ENCODE measurements at regions not wholly inside any gene's neighbourhood (a gene's known extent, or its start where the extent isn't known, plus 50 kb on each side); places are given as distances from the start of the nearest gene placed in this dataset.

DNA sequence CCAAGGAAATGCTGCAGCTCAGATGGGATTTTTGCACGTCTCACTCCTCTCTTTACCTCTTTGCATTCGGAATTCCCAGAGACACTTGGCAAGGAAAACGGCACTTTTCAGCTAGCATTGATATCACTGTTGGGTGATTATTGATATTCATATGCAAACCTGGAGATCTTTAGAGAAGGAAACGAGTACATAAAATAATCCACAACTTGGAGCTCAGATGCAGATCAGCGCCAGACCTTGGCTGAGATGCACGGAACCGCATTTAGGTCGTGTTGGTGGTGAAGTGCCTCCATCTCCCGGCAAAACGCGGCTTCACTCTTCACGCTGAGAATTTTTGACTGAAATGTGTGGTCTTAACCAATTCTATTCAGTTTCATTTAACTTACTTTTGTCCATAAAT is 77.2 kb upstream of the ARHGEF7 start:
- no peak for DNase-seq

- DNase-seq, result no peak
Measured at GRCh38 chr13:111036665-111037064, 78.4 kb upstream of the ARHGEF7 start.

- DNase-seq, result no peak
Measured at GRCh38 chr13:111035861-111036260, 79.2 kb upstream of the ARHGEF7 start.

DNA sequence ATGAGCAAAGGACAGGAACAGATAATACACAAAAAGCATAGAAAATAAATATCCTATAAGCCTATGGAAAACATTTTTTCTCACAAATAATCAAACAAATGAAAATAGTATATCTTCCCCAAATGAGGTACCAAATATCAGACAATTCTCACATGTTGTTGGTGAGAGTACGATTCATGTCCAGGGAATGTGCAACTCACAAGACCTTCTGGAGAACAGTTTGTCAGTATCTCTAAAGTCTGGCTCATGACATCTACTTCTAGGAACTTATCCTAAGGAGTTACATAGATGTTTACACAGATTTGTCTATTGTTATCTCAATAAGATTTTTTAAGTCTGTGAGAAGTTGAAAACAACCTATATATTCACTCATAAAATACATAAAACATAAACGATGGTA is 80.3 kb upstream of the ARHGEF7 start:
- no peak for DNase-seq

GRCh38 chr13:111033172-111034130 is 81.7 kb upstream of the ARHGEF7 start:
- DNase-seq, result no peak

GRCh38 chr13:111031531-111031961 is 83.6 kb upstream of the ARHGEF7 start:
- DNase-seq, result no peak

- DNase-seq, result no peak
Measured at GRCh38 chr13:111029957-111030609, 85.0 kb upstream of the ARHGEF7 start.

DNA sequence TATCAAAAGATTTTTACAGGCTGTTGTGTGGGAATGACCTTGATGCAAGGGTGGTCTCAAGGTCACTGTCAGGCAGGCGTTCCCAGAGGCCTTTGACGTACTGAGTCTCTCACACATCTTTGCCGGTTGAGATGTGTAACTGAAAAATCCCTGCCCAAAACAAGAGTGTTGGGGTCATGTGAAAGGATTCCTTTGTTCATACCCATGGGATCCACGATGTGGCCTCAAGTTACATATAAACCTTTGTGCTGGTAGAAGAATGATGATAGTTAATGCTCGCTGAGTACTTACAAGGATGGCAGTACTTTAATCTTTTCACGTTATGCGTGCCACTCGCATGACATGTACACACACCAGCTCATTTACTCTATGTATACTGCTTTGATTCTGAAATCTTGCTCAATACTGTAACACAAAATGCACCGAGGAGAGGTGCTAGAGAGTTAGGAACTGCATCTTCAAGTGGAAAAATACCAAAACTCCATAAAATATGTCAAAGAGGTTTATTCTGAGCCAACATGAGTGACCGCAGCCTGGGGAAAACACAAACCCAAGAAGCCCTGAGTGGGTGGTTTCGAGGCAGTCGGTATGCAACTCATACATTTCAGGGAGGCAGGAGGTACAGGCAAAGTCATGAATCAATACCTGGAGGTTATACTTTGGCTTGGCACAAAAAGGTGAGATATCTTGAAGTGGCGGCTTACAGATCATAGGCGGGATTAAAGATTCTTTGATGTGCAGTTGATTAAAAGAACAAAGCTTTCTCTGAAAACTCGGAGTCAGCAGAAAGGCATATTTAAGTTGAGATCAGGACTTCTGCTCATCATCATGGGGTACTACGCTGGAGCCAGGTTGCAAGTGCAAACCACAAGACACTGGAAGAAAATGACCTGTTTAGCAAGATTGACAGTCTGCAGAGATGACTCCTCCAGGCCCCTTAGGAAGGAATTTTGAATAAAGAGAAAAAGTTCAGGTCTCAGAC is 87.4 kb upstream of the ARHGEF7 start:
- DNase-seq, result peak; percentile 72

DNA sequence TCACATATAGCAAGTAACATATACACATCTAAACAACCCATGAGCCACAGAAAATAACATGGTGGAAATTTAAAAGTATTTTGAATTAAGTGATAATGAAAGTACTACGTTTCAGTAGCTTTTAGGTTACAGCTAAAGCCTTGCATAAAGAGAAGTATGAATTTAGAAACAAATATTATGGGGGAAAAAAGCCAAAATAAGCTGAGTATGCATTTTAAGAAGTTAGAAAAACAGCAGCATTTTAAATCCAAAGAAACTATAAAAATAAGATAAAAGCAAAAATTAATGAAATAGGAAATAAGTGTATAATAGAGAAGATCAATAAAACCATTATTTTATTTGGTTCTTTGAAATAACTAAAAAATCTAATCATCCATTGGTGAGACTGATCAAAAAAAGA is 89.8 kb upstream of the ARHGEF7 start:
- DNase-seq, result no peak

DNA sequence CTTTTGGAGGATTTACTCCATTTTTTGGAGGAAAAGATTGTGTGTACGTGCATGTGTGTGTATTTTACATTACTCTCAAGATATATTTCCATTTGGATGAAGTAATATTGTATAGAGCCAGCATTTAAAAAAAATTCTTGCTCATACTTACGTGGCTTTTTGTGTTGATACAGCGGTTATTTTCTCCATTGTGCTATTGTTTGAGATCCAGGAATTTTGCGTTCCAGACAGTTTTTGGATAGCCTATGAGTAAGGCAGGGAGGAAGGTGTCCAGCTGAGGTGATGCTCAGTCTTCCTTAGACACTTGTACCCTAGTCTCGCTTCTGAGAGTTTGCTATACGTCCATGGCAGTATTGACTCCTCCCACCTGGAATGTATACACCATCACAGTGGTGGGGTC is 92.2 kb upstream of the ARHGEF7 start:
- DNase-seq, result no peak

- no peak for DNase-seq
Measured at GRCh38 chr13:111022241-111022640, 92.9 kb upstream of the ARHGEF7 start.

GRCh38 chr13:111021270-111021669 is 93.8 kb upstream of the ARHGEF7 start:
- no peak for DNase-seq

DNA sequence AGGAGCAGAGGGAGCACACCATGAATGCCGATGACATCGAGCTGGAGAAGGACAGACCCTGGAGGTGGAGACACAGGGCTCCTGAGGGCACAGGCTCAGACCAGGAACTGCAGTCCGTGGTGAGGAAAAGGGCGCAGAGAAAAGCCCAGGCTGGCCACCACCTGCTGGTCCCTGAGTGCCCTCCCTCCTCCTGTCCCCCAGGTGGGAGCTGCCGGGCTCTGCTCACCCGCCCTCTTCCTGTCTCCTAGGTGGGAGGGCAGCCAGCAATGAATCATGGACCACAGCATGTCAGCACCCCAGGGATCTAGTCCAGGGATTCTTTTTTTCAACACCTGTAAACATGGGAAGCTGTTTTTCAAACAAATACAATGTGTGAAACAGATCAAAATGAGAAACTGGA is 94.6 kb upstream of the ARHGEF7 start:
- no peak for DNase-seq

DNA sequence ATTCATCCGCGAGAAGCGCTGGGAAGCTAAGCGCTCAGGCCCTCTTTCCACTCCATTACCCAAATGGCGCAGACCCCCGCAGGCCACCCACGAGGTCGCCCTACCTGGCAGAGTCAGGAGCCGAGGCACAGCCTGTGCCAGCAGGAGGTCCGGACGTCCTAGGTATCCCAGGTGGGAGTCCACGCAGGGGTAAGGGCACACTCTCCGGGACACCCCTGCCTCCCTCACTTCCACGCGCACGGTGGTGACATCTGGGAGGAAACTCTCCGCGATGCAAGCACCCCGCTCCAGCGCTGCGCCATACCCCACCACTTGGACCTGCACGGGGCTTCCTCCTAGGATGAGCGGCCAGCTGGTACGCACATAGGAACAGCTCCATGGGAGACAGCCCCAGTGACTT is 95.1 kb upstream of the ARHGEF7 start:
- no peak for DNase-seq

DNA sequence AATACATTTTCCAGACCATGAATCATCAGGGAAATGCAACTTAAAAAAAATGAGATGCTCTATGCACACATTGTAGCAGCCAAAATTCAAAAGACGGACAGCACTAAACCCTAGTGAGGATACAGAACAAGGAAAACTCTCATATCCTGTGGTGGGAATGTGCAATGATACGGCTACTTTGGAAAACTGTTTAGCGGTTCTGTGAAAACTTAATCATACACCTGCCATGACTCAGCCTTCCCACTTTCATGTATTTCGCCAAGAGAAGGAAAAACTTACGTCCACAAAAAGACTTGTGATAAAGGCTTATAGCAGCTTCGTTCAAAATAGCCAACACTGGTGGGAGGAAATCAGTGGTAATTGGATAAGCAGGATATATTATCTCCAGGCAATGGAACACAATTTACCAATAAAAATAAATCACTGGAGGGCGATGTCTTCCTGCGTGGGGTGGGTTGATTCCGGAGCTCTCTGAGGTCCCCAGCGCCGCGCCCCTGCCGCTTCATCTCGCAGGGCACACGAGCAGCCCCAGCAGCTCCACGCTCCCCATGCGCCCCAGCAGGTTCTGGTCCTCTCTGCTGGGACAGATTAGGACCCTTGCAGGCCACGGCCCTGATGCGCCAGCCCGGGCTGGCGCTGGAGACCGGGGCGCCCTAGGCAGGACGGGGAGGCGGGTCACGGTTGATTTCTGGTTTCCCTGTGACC is 97.2 kb upstream of the ARHGEF7 start:
- DNase-seq, result no peak

GRCh38 chr13:111013196-111013595 is 98.3 kb upstream of the ANKRD10 start:
- DNase-seq, result no peak

DNA sequence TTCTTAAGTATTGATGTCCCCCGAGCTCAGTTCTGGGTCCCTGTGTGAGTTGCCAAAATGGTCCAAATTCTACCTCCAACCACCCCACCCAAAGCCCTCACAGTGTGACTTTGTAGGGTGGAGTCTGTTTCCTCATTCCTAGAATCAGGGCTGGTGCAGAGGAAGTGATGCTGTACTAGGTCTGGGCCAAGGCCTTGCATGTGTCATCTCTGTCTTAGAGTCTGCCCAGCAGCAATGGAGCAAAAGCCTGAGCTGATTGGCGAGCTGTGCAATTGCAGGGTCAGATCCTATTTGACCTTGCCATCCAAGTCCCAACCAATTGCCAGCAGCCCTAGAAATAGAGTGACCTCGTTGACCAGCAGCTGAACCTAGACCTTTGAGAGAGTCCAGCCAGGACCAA is 97.0 kb upstream of the ANKRD10 start:
- DNase-seq, result no peak

DNA sequence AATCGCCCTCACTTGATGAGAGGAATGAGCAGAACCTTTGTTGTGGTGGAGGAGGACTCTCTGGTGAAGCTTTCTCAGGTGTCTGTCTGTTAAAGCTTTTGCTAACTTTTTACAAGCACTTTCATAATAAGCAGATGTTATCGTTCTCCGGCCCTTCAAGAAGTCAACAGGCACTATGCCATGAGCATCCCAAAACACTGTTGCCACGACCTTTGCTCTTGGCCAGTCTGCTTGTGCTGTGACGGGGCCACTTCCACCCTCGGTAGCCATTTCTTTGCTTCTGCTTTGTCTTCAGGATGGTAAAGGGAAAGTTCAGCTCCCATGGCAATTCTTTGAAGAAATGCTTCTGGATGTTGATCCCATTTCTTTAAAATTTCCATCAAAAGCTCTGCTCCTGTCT is 93.5 kb upstream of the ANKRD10 start:
- DNase-seq, result no peak

DNA sequence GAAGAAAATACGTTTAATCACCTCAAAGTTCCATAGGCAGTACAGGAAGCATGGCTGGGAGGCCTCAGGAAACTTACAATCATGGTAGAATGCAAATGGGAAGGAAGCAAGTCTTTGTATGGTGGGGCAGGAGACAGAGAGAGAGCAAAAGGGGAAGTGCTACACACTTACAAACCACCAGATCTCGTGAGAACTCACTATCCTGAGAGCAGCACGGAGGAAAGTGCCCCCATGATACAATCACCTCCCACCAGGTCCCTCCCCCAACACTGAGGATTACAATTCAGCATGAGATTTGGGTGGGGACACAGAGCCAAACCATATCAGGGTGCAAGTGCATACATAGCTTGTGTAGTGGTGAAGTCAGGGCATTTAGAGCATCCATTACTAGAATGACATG is 92.3 kb upstream of the ANKRD10 start:
- no peak for DNase-seq

DNA sequence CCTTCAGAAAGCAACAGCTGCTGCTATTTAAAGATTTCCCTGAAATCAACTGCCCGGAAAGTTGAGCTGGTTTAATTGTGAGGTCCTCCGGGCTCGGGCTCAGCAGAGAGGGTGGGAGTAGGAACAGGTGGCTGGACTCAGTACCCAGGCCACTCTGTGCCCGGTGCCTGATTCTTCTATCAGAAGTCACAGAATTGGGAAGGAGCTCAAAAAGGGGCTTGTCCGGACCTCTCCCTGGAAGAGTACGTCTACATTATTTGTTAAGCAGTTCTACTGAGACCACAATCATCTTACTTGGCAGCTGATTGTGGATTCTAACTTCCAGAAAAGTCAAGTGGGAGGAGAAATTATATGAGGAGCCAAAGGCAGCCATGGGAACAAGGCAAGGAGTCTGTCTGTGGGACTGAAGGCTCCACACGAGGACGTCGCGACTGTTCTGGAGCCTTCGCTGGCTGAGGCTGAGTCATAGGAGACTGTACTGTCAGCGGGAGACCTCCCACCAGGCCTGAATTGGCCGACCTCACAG is 91.7 kb upstream of the ANKRD10 start:
- peak; percentile 72 for DNase-seq

DNA sequence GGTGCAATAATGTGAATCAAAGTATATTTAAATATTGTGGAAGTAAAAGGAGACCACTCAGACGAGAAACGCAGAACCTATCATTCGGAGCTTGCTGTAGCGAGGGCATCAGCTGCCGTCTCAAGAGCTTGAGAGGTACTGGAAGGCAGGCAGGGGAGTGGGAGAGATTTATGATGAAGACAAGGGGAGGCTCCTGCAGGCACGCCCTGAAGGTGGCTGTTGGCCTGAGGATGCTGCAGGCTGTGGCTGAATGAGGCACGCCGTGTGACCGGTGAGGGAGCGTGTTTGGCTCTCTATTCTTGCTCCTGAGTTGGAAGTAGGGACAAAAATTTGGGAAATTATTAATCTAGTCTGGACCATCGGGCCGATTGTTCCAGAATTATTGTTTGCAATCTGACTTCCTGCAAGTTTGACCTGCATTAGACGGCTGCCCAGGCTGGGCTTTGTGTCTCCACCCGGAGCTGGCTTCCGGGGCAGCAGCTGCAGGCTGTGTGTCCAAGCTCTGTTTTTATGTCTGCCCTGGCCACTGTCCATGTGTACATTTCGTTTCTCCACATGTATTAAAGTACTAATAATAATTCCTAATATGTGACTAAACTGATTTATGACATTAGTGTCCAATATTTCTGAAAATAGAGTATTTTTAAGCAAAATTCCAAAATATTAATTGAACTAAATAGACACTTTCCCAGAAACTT is 91.1 kb upstream of the ANKRD10 start:
- peak; percentile 70 for DNase-seq
